Central memory CD8-positive, alpha-beta T cell (primary cell): ENCODE measurements at regions not wholly inside any gene's neighbourhood (a gene's known extent, or its start where the extent isn't known, plus 50 kb on each side); places are given as distances from the start of the nearest gene placed in this dataset.

ENCODE experiments used
- ATAC-seq: fragments of 150-1000 bp; cut with Tn5 transposase; replicated peaks from 2 replicates; pipeline ENCODE4 v1.10.0; 2022; ENCODE audit warnings: mild to moderate bottlenecking, moderate FRiP score, moderate number of reproducible peaks; ENCODE audit not compliant: poor library complexity, severe bottlenecking; ENCODE audit errors: extremely low read depth
- DNase-seq, 2 donors: peaks; one replicate each; pipeline ENCODE4 v3.0.0; 2021; ENCODE audit warnings: low spot score in 2 of 2
- H3K27ac Mint-ChIP-seq: one replicate; pipeline ENCODE4 v1.8.0; 2022; ENCODE audit warnings: low read depth, mild to moderate bottlenecking, moderate library complexity, mixed read lengths
- H3K27me3 Mint-ChIP-seq: one replicate; pipeline ENCODE4 v1.8.0; 2022; ENCODE audit warnings: mixed read lengths
- H3K36me3 Mint-ChIP-seq: one replicate; pipeline ENCODE4 v1.8.0; 2022; ENCODE audit warnings: mild to moderate bottlenecking, moderate library complexity, mixed read lengths; ENCODE audit not compliant: insufficient read depth
- H3K4me1 Mint-ChIP-seq: one replicate; pipeline ENCODE4 v1.8.0; 2022; ENCODE audit warnings: mixed read lengths
- H3K4me3 Mint-ChIP-seq: one replicate; pipeline ENCODE4 v1.8.0; 2022; ENCODE audit warnings: mild to moderate bottlenecking, moderate library complexity, mixed read lengths
- H3K9me3 Mint-ChIP-seq: one replicate; pipeline ENCODE4 v1.8.0; 2022; ENCODE audit warnings: mixed read lengths

GRCh38 chr3:115384381-115384780 is 237.3 kb upstream of the ZBTB20 start:
- H3K27ac Mint-ChIP-seq = no peak overlapping the region
- H3K27me3 Mint-ChIP-seq = peaks cover 14% of the 10 kb centered on the region
- no peaks in the 10 kb centered on the region for H3K36me3 Mint-ChIP-seq
- no peak overlapping the region for H3K4me3 Mint-ChIP-seq
- DNase-seq = no peak
- ATAC-seq = no peak
- H3K9me3 Mint-ChIP-seq = no peaks in the 10 kb centered on the region
- H3K4me1 Mint-ChIP-seq = no peaks in the 10 kb centered on the region

DNA sequence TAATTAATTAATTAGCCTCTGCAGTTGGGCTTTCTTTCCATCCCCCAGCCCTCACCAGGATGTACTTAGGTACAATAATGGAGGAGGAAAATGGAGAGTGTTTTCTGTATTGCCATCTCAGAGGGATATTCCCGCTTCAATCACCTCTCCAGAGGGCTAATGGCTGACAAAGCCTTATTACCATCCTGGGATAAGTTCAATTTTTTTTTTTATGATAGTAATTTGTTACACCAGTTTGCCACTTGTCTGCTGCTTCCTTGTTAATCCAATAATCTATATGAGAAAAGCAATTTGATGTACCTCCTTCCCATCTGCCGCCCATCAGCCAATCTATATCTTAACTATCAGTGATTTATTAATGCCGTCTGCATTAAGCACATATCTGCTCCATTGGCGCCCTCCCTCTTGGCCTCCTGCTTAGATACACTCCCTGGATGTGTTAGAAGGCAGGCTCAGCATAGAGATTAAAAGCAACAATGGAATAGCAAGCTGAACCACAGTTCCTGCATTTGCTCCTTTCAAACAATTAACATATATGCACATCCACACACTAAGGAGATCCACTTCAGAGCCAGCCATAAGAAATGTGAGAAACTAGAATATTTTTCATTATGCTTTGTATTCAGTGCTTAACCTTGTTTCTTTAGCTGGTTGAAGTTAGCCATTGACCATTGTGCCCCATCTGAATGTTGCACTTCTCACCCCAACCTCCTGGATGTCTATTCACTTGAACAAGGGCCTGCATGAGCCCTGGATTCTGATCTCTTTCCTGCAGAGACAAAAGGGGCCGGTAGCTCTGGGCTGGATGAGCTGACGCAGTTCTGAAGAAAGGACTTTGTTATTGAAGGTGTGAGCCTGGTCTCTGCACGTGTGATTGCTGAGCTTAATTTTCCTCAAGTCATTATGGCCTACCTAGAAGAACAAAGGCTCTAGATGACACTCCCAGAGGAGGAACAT is 237.3 kb upstream of the GAP43 start:
- H3K27ac Mint-ChIP-seq = no peak overlapping the region
- no peaks in the 10 kb centered on the region for H3K4me1 Mint-ChIP-seq
- no peaks in the 10 kb centered on the region for H3K9me3 Mint-ChIP-seq
- DNase-seq (no peak), ATAC-seq (no peak)
- peaks cover 20% of the 10 kb centered on the region for H3K27me3 Mint-ChIP-seq
- no peak overlapping the region for H3K4me3 Mint-ChIP-seq
- no peaks in the 10 kb centered on the region for H3K36me3 Mint-ChIP-seq

GRCh38 chr3:115388166-115388565 is 235.1 kb upstream of the GAP43 start:
- no peak for ATAC-seq
- H3K4me3 Mint-ChIP-seq = no peak overlapping the region
- H3K36me3 Mint-ChIP-seq = no peaks in the 10 kb centered on the region
- no peaks in the 10 kb centered on the region for H3K9me3 Mint-ChIP-seq
- no peak overlapping the region for H3K27ac Mint-ChIP-seq
- H3K4me1 Mint-ChIP-seq = no peaks in the 10 kb centered on the region
- H3K27me3 Mint-ChIP-seq = peaks cover 20% of the 10 kb centered on the region
- no peak for DNase-seq

- H3K27ac Mint-ChIP-seq = no peak overlapping the region
- no peak overlapping the region for H3K4me3 Mint-ChIP-seq
- H3K27me3 Mint-ChIP-seq = peaks cover 20% of the 10 kb centered on the region
- no peak for DNase-seq
- H3K36me3 Mint-ChIP-seq = no peaks in the 10 kb centered on the region
- H3K9me3 Mint-ChIP-seq = no peaks in the 10 kb centered on the region
- H3K4me1 Mint-ChIP-seq = no peaks in the 10 kb centered on the region
- ATAC-seq = no peak
These were observed 234.5 kb upstream of the GAP43 start for GRCh38 chr3:115388811-115389210.

DNA sequence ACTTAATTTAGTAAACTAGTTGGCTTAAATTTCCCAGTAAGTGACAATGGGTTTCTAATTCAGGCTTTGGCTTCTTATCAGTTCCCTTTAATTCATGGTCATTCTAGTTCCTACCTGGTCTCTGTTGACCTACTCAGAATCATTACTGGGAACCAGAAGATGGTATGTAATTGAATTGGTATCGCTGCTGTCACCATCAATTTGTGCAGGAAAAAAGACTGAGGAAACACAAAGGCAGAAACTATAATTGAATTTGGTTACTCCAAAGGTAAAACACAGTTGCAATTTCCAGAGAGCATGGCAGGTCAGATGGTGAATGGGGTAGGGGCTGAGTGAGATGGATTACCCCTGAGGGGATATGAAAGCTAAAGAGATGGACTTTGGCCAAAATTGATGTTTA is 226.5 kb upstream of the GAP43 start:
- ATAC-seq (no peak), DNase-seq (no peak)
- peaks cover 13% of the 10 kb centered on the region for H3K27me3 Mint-ChIP-seq
- no peaks in the 10 kb centered on the region for H3K36me3 Mint-ChIP-seq
- H3K4me3 Mint-ChIP-seq = no peak overlapping the region
- H3K9me3 Mint-ChIP-seq = no peaks in the 10 kb centered on the region
- no peak overlapping the region for H3K27ac Mint-ChIP-seq
- no peaks in the 10 kb centered on the region for H3K4me1 Mint-ChIP-seq

DNA sequence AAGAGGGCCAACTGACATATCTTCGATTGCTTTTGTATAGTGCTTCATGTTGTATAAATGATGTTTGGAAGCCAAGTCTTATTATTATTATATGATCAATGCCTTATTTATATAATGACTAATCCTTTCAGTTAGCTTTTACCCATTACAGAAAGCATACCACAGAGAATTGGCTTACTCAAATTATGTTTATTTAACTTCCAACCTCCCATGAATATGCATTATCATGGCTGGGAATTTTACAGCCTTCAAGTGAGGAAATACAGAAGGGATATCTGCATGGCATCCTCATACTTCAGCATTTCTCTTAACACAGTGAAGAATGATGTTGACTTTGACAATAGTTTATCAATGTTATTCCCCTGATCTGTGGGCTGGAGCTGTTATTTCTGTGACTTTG is 225.9 kb upstream of the GAP43 start:
- Mint-ChIP-seq H3K9me3 (no peaks in the 10 kb centered on the region), H3K27me3 (peaks cover 13% of the 10 kb centered on the region), H3K4me3 (no peak overlapping the region), H3K4me1 (no peaks in the 10 kb centered on the region), H3K36me3 (no peaks in the 10 kb centered on the region), H3K27ac (no peak overlapping the region)
- no peak for ATAC-seq
- DNase-seq = no peak

DNA sequence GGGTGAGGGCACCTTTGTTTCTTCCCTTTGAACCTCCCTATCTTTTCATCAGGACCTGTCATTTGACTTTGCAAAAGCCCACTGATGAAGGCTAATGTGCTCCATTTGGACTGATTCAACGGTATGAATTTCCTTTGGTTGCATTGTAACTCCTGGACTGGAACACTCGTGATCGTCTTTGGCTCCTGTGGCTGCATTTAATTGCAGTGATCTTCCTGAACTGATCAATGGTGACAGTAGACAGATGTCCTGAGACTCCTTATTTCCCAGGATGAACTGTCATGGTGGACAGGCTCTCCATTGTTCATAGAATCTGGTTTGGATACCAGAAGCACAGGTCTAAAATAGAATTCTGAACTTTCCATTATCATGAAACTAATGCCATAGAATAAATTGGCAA is 224.8 kb upstream of the GAP43 start:
- Mint-ChIP-seq H3K27ac (no peak overlapping the region), H3K27me3 (peaks cover 13% of the 10 kb centered on the region), H3K9me3 (no peaks in the 10 kb centered on the region), H3K4me1 (no peaks in the 10 kb centered on the region), H3K36me3 (no peaks in the 10 kb centered on the region), H3K4me3 (no peak overlapping the region)
- ATAC-seq (no peak), DNase-seq (no peak)

DNA sequence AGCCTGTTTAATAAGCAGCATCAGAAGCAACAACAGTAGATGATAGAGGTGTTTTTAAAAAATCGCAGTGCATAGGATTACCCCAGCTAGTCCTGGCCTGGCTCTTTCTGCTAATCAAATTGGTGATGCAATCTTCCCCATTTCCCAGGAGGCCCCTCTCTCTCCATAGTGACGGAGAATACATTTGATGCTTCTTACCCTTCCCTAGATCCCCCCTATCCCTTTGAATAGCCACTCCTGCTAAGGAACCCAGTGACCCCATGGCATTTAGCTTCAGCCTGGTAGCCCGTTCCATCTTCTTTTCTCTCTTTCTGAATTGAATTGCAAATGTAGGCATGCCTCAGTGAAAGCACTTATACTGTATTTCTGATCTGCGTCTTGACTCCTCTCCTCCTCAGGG is 223.6 kb upstream of the GAP43 start:
- no peak overlapping the region for H3K4me3 Mint-ChIP-seq

DNA sequence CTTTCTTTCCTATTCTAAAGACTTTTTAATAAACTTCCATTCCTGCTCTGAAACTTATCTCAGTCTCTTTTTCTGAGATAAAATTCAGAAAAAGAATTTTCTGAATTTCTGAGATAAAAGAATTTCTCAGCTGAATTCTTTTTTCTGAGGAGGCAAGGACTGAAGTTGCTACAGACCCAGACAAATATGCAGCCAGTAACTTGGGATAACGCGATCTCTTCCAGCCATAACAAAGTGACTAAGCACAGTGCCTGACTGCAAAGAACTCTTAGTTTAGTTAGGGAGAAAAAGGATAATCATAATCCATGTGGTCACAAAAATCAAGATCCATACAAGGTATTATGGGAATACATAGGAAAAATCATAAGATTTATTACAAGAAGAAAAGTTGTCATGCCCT is 222.0 kb upstream of the GAP43 start:
- no peak for ATAC-seq
- H3K9me3 Mint-ChIP-seq = no peaks in the 10 kb centered on the region
- H3K4me1 Mint-ChIP-seq = no peaks in the 10 kb centered on the region
- H3K36me3 Mint-ChIP-seq = no peaks in the 10 kb centered on the region
- H3K4me3 Mint-ChIP-seq = no peak overlapping the region
- no peak overlapping the region for H3K27ac Mint-ChIP-seq
- DNase-seq = no peak
- H3K27me3 Mint-ChIP-seq = peaks cover 13% of the 10 kb centered on the region

More for the DNA sequence above, 223.6 kb upstream of the GAP43 start:
- Mint-ChIP-seq H3K36me3 (no peaks in the 10 kb centered on the region), H3K27ac (no peak overlapping the region), H3K4me1 (no peaks in the 10 kb centered on the region), H3K9me3 (no peaks in the 10 kb centered on the region), H3K27me3 (peaks cover 13% of the 10 kb centered on the region)
- no peak for DNase-seq
- ATAC-seq = no peak

GRCh38 chr3:115401851-115402501 is 221.3 kb upstream of the GAP43 start:
- Mint-ChIP-seq H3K4me1 (no peaks in the 10 kb centered on the region), H3K27me3 (peaks cover 13% of the 10 kb centered on the region), H3K4me3 (no peak overlapping the region), H3K36me3 (no peaks in the 10 kb centered on the region), H3K27ac (no peak overlapping the region), H3K9me3 (no peaks in the 10 kb centered on the region)
- DNase-seq = no peak
- ATAC-seq = no peak

DNA sequence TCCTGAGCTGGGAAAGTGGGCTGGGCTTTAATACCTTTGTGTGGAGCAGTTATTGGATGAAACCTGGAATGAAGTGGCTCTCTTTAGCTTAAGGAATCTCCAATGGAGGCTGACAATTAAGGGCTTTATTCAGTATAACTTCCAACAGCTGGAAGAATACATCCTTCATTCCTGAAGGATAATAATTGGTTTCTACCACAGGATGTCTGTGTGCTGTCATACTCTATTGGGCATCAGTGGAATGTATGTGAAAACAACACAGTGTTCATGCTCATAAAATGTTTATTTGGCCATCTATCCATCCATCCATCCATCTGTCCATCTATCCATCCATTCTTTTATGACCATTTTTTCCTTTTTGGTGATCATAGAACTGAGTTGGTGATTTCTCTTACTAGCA is 220.7 kb upstream of the GAP43 start:
- no peaks in the 10 kb centered on the region for H3K9me3 Mint-ChIP-seq
- H3K27me3 Mint-ChIP-seq = peaks cover 13% of the 10 kb centered on the region
- no peak overlapping the region for H3K4me3 Mint-ChIP-seq
- ATAC-seq = no peak
- DNase-seq = no peak
- H3K27ac Mint-ChIP-seq = no peak overlapping the region
- no peaks in the 10 kb centered on the region for H3K4me1 Mint-ChIP-seq
- H3K36me3 Mint-ChIP-seq = no peaks in the 10 kb centered on the region

DNA sequence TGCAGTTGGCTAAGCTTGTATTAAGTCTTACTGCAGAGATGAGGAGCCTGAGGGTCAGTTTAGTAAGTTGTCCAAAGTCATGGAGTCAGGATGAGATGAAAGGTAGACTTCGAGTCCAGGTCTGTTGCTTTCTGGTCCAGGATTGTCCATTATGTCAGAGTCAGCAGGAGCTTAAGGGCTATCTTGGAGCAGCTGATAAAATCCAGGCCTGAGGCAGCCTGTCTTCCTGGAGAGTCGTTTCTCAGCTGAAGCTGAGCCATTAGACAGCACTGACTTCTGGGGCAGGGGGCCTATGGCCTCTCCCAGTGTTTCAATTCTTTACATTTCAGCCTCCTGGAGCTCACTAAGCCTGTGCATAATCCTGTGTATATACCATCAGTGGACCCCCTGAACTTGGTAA is 219.5 kb upstream of the GAP43 start:
- Mint-ChIP-seq H3K4me1 (no peaks in the 10 kb centered on the region), H3K27me3 (peaks cover 13% of the 10 kb centered on the region), H3K27ac (no peak overlapping the region), H3K4me3 (no peak overlapping the region), H3K9me3 (no peaks in the 10 kb centered on the region), H3K36me3 (no peaks in the 10 kb centered on the region)
- DNase-seq (no peak), ATAC-seq (no peak)

GRCh38 chr3:115409596-115409995 is 213.7 kb upstream of the GAP43 start:
- no peaks in the 10 kb centered on the region for H3K36me3 Mint-ChIP-seq
- H3K9me3 Mint-ChIP-seq = no peaks in the 10 kb centered on the region
- H3K27ac Mint-ChIP-seq = no peak overlapping the region
- no peaks in the 10 kb centered on the region for H3K4me1 Mint-ChIP-seq
- H3K4me3 Mint-ChIP-seq = no peak overlapping the region
- no peak for ATAC-seq
- no peak for DNase-seq
- H3K27me3 Mint-ChIP-seq = peaks cover 9% of the 10 kb centered on the region
